Smooth muscle cell (in vitro differentiated cells): ENCODE measurements at regions not wholly inside any gene's neighbourhood (a gene's known extent, or its start where the extent isn't known, plus 50 kb on each side); places are given as distances from the start of the nearest gene placed in this dataset.

Source experiments
- DNase-seq: peaks from one replicate; lab custom pipeline; 2025; ENCODE audit not compliant: unreplicated experiment; lab: John Stamatoyannopoulos, UW
- H2AFZ ChIP-seq: fragments of 200-600 bp; sonication (generic); 2 replicates; pipeline ENCODE4 v1.6.0; 2016; ENCODE audit warnings: antibody characterized with exemption, low read depth, mild to moderate bottlenecking
- H3F3A ChIP-seq: fragments of 200-600 bp; sonication (generic); 2 replicates; pipeline ENCODE4 v1.6.0; 2017; ENCODE audit warnings: antibody characterized with exemption, low read depth
- H3K27ac ChIP-seq: fragments of 200-600 bp; sonication (generic); 2 replicates; pipeline ENCODE4 v1.5.1; 2016; ENCODE audit warnings: low read depth, mild to moderate bottlenecking
- H3K27me3 ChIP-seq: fragments of 200-600 bp; sonication (generic); 2 replicates; pipeline ENCODE4 v1.6.1; 2016; ENCODE audit warnings: low read depth, mild to moderate bottlenecking
- H3K36me3 ChIP-seq: fragments of 200-600 bp; sonication (generic); 2 replicates; pipeline ENCODE4 v1.5.1; 2016; ENCODE audit warnings: low read depth
- H3K4me1 ChIP-seq: fragments of 200-600 bp; sonication (generic); 2 replicates; pipeline ENCODE4 v1.5.1; 2016; ENCODE audit warnings: low read depth
- H3K4me2 ChIP-seq: fragments of 200-600 bp; sonication (generic); 2 replicates; pipeline ENCODE4 v1.6.0; 2016; ENCODE audit warnings: mild to moderate bottlenecking
- H3K4me3 ChIP-seq: fragments of 200-600 bp; sonication (generic); 2 replicates; pipeline ENCODE4 v1.5.1; 2016; ENCODE audit warnings: mild to moderate bottlenecking
- H3K79me2 ChIP-seq: fragments of 200-600 bp; sonication (generic); 2 replicates; pipeline ENCODE4 v1.6.0; 2016; ENCODE audit warnings: low read depth, mild to moderate bottlenecking
- H3K9ac ChIP-seq: fragments of 200-600 bp; sonication (generic); 2 replicates; pipeline ENCODE4 v1.6.0; 2016; ENCODE audit warnings: low read depth
- H3K9me3 ChIP-seq: fragments of 200-600 bp; sonication (generic); replicated peaks from 2 replicates; pipeline ENCODE4 v1.5.1; 2016; ENCODE audit warnings: low read depth
- H4K20me1 ChIP-seq: fragments of 200-600 bp; sonication (generic); 2 replicates; pipeline ENCODE4 v1.6.0; 2016; ENCODE audit warnings: low read depth
- WGBS: methylation state at CpG from one replicate; pipeline ENCODE4 v1.1.7; 2016; ENCODE audit warnings: low lambda C conversion rate; 5-methylcytosine and 5-hydroxymethylcytosine counted together
- TF ChIP-seq, protein P1 (sequence below): fragments of 200-600 bp; sonication (generic); IDR thresholded peaks from 2 replicates; pipeline ENCODE4 v1.5.1; 2017; ENCODE audit warnings: borderline replicate concordance, mild to moderate bottlenecking, antibody characterized with exemption; ENCODE audit not compliant: insufficient read depth, poor library complexity, severe bottlenecking

DNA sequence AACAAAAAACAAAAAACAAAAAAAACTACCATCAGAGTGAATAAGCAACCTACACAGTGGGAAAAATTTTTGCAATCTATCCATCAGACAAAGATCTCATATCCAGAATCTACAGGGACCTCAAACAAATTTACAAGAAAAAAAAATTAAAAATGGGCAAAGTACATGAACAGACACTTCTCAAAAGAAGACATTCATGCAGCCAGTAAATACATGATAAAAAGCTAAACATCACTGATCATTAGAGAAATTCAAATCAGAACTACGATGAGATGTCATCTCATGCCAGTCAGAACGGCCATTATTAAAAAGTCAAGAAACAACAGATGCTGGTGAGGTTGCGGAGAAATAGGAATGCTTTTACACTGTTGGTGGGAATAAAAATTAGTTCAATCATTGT lies 466.5 kb upstream of the ATXN7L3B start:
- DNase-seq: no peak
- no peaks in the 10 kb centered on the region for H3K36me3 ChIP-seq

DNA sequence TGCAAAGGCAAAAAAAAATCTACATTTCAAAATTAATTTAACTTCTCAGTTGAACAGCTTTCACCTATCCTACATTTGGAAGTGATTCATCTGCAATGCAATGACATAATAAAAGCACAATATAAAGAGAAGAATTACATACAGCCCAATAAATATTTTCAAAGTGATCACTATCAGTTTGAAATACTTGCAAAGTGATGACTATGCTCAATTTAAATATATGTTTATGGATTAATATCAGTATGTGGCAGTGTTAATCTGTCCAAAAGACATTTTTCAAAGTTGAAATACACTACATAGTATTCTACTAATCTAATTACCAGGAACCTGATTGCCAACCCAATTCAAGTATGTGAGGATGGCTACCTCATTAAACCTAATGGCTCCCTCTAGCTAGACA lies 460.7 kb upstream of the ATXN7L3B start:
- H3K27ac ChIP-seq: no peak overlapping the region
- no peaks in the 10 kb centered on the region for H3K79me2 ChIP-seq
- no peaks in the 10 kb centered on the region for H3K27me3 ChIP-seq
- no peaks in the 10 kb centered on the region for H3K4me1 ChIP-seq
- no peak overlapping the region for H3K9ac ChIP-seq
- H3K4me2 ChIP-seq: no peak overlapping the region
- no peak overlapping the region for H2AFZ ChIP-seq
- H3K36me3 ChIP-seq: no peaks in the 10 kb centered on the region
- H3F3A ChIP-seq: no peaks in the 10 kb centered on the region
- DNase-seq: no peak
- no peak overlapping the region for H3K4me3 ChIP-seq
- H4K20me1 ChIP-seq: no peaks in the 10 kb centered on the region
- TF ChIP-seq, protein P1, sequence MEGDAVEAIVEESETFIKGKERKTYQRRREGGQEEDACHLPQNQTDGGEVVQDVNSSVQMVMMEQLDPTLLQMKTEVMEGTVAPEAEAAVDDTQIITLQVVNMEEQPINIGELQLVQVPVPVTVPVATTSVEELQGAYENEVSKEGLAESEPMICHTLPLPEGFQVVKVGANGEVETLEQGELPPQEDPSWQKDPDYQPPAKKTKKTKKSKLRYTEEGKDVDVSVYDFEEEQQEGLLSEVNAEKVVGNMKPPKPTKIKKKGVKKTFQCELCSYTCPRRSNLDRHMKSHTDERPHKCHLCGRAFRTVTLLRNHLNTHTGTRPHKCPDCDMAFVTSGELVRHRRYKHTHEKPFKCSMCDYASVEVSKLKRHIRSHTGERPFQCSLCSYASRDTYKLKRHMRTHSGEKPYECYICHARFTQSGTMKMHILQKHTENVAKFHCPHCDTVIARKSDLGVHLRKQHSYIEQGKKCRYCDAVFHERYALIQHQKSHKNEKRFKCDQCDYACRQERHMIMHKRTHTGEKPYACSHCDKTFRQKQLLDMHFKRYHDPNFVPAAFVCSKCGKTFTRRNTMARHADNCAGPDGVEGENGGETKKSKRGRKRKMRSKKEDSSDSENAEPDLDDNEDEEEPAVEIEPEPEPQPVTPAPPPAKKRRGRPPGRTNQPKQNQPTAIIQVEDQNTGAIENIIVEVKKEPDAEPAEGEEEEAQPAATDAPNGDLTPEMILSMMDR: no peak
- H3K9me3 ChIP-seq: no peaks in the 10 kb centered on the region

More for the DNA sequence above, 466.5 kb upstream of the ATXN7L3B start:
- Histone ChIP-seq H4K20me1 (no peaks in the 10 kb centered on the region), H3K4me1 (no peaks in the 10 kb centered on the region), H3K4me2 (no peak overlapping the region), H3K9me3 (peaks cover 7% of the 10 kb centered on the region), H3K4me3 (no peak overlapping the region), H3K27ac (no peak overlapping the region), H3K9ac (no peak overlapping the region), H3F3A (no peaks in the 10 kb centered on the region), H3K27me3 (no peaks in the 10 kb centered on the region), H3K79me2 (no peaks in the 10 kb centered on the region), H2AFZ (no peak overlapping the region)
- 95% methylated on average over 3 of the region's 3 CpGs for WGBS
- TF ChIP-seq, protein P1: no peak

DNA sequence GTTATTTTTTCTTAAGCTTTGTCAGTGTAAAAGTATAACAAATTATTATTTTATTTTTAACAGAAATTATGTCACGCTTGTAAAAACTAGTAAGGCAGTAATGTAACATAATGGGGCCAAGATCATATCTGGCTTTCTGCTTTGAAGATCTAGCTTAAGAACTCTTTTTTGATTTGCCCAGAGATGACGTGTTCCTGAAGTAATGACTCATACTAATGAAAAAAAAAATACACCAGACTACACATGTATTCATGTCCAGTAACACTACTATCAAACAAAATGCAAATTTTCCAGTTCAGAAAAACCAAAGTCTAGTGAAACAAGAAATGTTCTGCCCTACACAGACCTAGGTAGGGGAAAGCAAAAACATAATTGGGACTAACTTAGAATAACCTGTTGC lies 432.2 kb upstream of the ATXN7L3B start:
- H3F3A ChIP-seq: no peaks in the 10 kb centered on the region
- 39% methylated on average over 2 of the region's 2 CpGs for WGBS
- no peak overlapping the region for H3K9ac ChIP-seq
- H3K4me2 ChIP-seq: peak overlapping the region; percentile 35
- DNase-seq: no peak
- no peaks in the 10 kb centered on the region for H3K27me3 ChIP-seq
- no peaks in the 10 kb centered on the region for H3K36me3 ChIP-seq
- H2AFZ ChIP-seq: no peak overlapping the region
- H3K27ac ChIP-seq: peak overlapping the region; percentile 25
- H4K20me1 ChIP-seq: no peaks in the 10 kb centered on the region
- TF ChIP-seq, protein P1: no peak
- H3K4me1 ChIP-seq: no peaks in the 10 kb centered on the region
- H3K79me2 ChIP-seq: no peaks in the 10 kb centered on the region
- no peak overlapping the region for H3K4me3 ChIP-seq
- no peaks in the 10 kb centered on the region for H3K9me3 ChIP-seq

DNA sequence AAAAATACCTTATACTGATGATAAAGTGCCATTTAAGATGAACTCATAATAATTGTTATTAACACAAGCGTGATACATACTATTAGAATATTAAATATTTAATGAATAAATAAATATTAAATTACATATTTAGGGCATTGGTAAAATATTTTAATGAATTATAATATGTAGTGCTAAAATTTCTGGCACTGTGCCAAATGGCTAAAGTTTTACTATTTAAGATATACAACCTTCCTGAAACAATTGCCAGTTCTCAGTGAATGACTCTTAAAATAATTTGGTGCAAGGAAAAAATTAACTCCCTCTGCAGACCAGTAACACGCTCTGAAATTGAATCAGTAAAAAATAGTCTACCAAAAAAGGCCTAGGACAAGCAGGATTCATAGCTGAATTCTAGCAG lies 428.9 kb upstream of the ATXN7L3B start:
- Histone ChIP-seq H3K4me1 (no peaks in the 10 kb centered on the region), H3K4me2 (no peak overlapping the region), H3K27ac (no peak overlapping the region), H3K4me3 (no peak overlapping the region), H3K79me2 (no peaks in the 10 kb centered on the region), H3F3A (no peaks in the 10 kb centered on the region), H4K20me1 (no peaks in the 10 kb centered on the region), H3K9ac (no peak overlapping the region), H3K9me3 (no peaks in the 10 kb centered on the region), H3K36me3 (no peaks in the 10 kb centered on the region), H2AFZ (no peak overlapping the region), H3K27me3 (no peaks in the 10 kb centered on the region)
- DNase-seq: no peak
- TF ChIP-seq, protein P1: no peak
- WGBS: 92% methylated on average over 2 of the region's 2 CpGs
